WI38 (cell line): ENCODE measurements at regions not wholly inside any gene's neighbourhood (a gene's known extent, or its start where the extent isn't known, plus 50 kb on each side); places are given as distances from the start of the nearest gene placed in this dataset.

Experiments
- H3K4me3 ChIP-seq: 2 replicates; pipeline ENCODE4 v1.5.1; 2011; ENCODE audit warnings: low read depth, mild to moderate bottlenecking, control low read depth, low read length
- TF ChIP-seq, protein P1 (sequence below): IDR thresholded peaks from 2 replicates; pipeline ENCODE4 v1.5.1; 2012; ENCODE audit warnings: low read depth, mild to moderate bottlenecking, control low read depth, low read length

- no peak overlapping the region for H3K4me3 ChIP-seq
- TF ChIP-seq, protein P1, sequence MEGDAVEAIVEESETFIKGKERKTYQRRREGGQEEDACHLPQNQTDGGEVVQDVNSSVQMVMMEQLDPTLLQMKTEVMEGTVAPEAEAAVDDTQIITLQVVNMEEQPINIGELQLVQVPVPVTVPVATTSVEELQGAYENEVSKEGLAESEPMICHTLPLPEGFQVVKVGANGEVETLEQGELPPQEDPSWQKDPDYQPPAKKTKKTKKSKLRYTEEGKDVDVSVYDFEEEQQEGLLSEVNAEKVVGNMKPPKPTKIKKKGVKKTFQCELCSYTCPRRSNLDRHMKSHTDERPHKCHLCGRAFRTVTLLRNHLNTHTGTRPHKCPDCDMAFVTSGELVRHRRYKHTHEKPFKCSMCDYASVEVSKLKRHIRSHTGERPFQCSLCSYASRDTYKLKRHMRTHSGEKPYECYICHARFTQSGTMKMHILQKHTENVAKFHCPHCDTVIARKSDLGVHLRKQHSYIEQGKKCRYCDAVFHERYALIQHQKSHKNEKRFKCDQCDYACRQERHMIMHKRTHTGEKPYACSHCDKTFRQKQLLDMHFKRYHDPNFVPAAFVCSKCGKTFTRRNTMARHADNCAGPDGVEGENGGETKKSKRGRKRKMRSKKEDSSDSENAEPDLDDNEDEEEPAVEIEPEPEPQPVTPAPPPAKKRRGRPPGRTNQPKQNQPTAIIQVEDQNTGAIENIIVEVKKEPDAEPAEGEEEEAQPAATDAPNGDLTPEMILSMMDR: no peak
These were observed 83.1 kb downstream of the PDCL3 start for GRCh38 chr2:100645695-100646429.

DNA sequence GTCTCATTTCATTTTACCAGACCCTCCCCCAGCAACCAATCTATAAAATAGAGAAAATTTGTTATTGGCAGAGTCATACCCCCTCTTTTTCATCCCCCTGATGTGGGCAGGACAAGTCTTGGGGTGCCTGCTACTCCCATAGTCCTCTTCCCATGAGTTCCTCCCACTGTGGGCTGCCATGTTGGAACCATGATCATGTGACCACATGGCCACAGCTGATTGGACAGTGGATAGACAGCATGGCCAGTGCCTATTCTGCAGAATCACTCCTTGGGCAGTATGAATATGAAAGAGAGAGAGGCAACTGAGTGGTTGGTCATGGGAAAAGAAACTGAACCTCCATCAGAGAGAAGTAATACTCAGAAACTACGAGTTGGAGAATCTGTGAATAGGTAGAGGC lies 84.9 kb downstream of the PDCL3 start:
- TF ChIP-seq, protein P1: no peak
- no peak overlapping the region for H3K4me3 ChIP-seq

GRCh38 chr2:100650151-100650550 lies 87.4 kb downstream of the PDCL3 start:
- no peak overlapping the region for H3K4me3 ChIP-seq
- TF ChIP-seq, protein P1: no peak

DNA sequence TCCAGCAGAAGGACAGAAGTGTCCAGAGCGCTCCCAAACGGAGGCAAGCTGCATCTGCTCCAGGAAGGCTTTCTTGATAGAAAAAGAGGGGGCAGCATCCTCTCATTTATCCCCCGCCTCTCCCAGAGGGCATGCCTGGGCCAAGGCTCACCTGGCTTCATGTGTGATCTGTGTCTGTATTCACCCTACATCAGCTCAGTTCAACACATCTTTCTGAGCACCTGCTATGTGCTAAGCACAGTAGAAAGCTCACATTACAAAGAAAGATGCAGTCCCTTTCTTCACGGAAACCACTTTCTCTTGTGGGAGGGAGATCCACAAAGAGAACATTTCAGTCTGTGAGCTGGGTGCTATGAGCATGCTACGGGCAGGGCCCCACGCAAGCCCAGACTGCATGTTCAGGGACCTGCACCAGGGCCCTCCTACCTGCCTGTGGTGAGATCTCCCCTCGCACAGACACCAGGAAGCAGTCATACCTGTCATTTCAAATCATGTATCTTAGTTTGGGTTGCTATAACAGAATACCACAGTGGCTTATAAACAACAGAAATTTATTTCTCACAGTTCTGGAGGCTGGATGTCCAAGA lies 90.7 kb downstream of the PDCL3 start:
- TF ChIP-seq, protein P1: no peak
- H3K4me3 ChIP-seq: no peak overlapping the region

DNA sequence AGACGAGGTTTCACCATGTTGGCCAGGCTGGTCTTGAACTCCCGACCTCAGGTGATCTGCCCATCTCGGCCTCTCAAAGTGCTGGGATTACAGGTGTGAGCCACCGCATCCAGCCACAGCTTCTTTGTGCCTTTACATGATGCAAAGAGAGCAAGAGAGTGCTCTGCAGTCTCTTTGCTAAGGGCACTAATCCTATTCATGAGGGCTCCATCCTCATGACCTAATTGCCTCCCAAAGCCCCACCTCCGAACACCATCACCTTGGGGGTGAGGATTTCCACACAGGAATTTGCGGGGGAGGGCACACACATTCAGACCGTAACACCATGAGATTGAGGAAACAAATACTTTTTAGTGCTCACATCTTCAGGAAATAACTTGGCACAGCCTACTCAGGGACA lies 91.8 kb downstream of the PDCL3 start:
- TF ChIP-seq, protein P1: no peak

DNA sequence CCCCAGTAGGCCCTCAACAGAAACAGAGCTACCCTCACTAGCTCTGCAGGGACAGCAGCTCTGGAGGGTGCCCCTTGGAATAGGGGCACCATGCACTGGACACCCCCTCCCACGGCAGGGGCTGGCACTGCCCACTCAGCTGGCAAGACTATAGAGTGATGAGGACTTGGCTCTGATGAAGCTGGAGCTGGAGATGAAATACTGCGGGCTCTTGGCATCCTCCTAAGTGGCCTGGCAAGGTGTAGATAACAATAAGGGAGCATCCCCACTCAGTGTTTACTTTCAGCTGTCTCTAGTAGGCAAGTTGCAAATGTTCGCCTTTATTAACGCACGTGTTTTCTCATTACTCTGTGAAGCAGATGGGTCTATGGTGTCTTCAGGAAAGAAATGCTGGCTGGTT lies 92.7 kb downstream of the PDCL3 start:
- TF ChIP-seq, protein P1: no peak
- no peak overlapping the region for H3K4me3 ChIP-seq

More for the DNA sequence above, 91.8 kb downstream of the PDCL3 start:
- H3K4me3 ChIP-seq: no peak overlapping the region

DNA sequence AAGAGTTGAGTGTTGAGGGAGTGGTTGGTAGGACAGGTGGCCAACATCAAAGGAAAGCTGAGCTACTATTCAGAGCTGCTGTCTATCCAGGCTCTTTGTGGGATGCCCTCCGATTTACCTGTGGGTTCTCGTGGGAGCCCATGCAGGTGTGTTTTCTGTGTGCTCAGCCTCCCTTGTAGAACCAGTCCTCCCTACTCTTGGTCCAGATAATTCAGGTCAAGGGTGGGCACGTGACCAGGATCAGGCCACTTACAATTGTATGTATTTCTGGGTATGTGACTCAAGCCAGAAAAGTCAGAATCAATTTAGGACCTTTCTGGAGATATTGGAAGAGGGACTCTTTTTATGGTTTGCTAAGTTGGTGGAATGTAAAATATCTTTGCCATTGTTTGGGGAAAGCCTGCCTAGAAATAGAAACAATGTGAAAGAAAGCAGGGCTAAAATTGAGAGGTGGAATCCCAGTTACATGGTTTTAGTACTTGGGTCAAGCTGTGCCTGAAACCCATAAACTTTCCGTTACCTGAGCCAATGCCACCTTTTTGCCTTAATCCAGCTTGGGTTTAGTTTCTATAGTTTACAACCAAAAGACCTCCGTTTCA lies 93.2 kb downstream of the PDCL3 start:
- TF ChIP-seq, protein P1: no peak

More for the DNA sequence above, 93.2 kb downstream of the PDCL3 start:
- H3K4me3 ChIP-seq: no peak overlapping the region
